OCI-LY3 (cell line): ENCODE measurements at regions not wholly inside any gene's neighbourhood (a gene's known extent, or its start where the extent isn't known, plus 50 kb on each side); places are given as distances from the start of the nearest gene placed in this dataset.
"Not testable (repeated sequence)": the region's sequence is repeated elsewhere in the genome, so short reads cannot be mapped to it uniquely, and the experiment has no call there.

Source experiments
- EZH2phosphoT487 ChIP-seq: fragments of 200-600 bp; shearing (Covaris generic); IDR thresholded peaks from 2 replicates; pipeline ENCODE4 v1.6.1; 2018; ENCODE audit warnings: antibody characterized with exemption, mixed run types, low read depth
- TF ChIP-seq, protein P1 (sequence below): fragments of 200-600, 300-600 bp; sonication (generic); IDR thresholded peaks from 2 replicates; pipeline ENCODE4 v1.5.1; 2014; ENCODE audit warnings: antibody characterized with exemption, low read length, low read depth

DNA sequence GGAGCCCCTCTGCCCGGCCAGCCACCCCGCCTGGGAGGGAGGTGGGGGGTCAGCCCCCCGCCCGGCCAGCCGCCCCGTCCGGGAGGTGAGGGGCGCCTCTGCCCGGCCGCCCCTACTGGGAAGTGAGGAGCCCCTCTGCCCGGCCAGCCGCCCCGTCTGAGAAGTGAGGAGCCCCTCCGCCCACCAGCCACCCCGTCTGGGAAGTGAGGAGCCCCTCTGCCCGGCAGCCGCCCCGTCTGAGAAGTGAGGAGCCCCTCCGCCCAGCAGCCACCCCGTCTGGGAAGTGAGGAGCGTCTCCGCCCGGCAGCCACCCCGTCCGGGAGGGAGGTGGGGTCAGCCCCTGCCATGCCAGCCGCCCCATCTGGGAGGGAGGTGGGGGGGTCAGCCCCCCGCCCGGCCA is 102.8 kb downstream of the ID4 start:
- TF ChIP-seq EZH2phosphoT487: not testable (repeated sequence)
- TF ChIP-seq, protein P1, sequence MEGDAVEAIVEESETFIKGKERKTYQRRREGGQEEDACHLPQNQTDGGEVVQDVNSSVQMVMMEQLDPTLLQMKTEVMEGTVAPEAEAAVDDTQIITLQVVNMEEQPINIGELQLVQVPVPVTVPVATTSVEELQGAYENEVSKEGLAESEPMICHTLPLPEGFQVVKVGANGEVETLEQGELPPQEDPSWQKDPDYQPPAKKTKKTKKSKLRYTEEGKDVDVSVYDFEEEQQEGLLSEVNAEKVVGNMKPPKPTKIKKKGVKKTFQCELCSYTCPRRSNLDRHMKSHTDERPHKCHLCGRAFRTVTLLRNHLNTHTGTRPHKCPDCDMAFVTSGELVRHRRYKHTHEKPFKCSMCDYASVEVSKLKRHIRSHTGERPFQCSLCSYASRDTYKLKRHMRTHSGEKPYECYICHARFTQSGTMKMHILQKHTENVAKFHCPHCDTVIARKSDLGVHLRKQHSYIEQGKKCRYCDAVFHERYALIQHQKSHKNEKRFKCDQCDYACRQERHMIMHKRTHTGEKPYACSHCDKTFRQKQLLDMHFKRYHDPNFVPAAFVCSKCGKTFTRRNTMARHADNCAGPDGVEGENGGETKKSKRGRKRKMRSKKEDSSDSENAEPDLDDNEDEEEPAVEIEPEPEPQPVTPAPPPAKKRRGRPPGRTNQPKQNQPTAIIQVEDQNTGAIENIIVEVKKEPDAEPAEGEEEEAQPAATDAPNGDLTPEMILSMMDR: not testable (repeated sequence)
